GM18511 (cell line): ENCODE measurements at regions not wholly inside any gene's neighbourhood (a gene's known extent, or its start where the extent isn't known, plus 50 kb on each side); places are given as distances from the start of the nearest gene placed in this dataset.
"Not testable (repeated sequence)": the region's sequence is repeated elsewhere in the genome, so short reads cannot be mapped to it uniquely, and the experiment has no call there.

Experiments
- ATAC-seq: cut with Tn5 transposase; IDR thresholded peaks from one replicate; pipeline ENCODE4 v1.9.1; 2021; ENCODE audit warnings: mild to moderate bottlenecking, moderate library complexity; ENCODE audit not compliant: unreplicated experiment

DNA sequence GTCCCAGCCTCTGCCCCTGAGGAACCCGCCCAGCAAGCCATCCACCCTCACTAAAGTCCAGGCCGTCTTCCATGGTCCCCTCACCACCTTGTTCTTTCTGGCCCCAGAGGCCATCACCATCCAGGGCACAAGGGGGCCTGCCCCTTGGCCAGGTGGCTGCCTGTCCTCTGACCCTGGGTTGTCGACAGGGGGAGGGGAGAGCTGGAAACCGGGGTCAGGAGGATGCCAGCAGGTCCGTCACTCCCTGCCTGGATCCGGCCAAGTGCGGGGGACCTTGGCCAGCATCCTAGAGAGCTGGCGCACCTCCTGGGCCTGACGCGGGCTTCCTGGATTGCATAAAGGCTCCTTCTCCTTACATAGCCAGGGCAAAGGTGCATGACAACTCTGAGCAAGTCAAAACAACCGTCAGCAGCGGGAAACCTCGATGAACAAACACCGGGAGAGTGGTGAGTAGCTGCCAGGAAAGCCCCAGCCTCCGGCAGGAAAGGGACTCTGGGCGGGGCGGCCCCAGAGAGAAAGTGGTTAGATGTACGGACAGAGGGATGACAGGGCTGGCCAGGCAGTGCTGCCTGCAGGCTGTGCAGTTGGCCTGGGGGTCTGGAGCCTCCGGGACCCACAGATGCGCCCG lies 4461.2 kb upstream of the TPTE start:
- ATAC-seq = not testable (repeated sequence)

DNA sequence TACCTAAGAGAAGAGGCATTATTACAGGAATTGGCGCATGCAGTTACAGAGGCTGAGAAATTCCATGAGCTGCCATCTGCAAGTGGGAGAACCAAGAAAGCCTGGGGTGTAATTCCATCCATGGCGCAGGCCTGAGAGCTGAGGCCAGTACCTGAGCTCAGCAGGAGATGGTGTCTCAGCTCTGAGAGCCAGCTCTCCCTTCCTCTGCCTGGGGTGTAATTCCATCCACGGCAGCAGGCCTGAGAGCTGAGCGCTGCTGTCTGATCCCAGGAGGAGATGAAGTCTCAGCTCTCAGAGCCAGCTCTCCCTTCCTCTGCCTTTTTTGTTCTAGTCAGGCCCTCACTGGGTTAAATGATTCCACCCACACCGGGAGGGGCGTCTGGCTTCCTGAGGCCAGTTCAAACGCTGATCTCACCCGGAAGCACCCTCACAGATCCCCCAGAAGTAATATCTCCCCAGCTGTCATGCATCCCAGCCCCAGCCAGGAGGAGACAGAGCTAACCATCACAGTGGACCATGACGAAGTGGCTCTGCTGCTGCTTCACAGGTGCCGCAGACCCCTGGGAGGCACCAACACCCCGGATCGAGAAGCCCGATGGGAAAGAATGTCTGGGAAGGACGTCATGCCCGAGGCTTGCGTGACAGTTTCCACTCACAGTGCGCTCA lies 4454.9 kb upstream of the TPTE start:
- ATAC-seq = not testable (repeated sequence)

DNA sequence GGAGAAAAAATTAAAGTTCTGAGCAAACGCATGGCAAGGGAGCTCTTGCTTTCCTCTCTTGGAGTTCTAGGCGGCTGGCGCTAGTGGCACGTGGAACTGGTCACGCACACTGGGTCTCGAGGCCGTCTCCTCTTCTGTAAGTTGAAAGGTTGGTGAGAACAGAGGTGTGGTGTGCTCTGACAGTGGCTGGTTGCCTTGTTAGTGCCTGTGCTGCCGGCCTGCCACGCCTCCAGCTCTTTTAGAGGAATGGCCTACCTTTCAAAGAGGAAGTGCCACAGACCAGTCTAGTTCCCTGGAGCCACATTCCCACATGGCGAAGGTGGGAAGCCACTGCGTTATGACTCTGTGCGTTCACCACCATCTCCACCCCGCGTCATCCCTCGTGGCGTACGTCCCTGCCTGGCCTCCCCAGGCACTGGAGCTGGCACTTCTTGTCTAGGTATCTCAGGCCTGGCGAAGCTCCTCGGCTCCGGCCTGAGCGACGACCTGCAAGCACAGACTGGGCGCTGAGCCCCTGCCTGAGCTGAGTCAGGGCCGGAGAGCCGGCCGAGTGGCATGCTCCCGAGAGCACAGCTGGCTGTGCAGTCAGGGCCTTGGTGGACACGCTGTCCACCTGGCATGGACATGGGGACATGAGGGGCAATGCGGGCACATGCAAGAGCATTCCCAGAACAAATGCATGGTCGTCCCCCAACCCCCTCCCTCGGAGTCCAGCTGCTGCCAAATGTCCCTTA lies 4453.1 kb upstream of the TPTE start:
- not testable (repeated sequence) for ATAC-seq

DNA sequence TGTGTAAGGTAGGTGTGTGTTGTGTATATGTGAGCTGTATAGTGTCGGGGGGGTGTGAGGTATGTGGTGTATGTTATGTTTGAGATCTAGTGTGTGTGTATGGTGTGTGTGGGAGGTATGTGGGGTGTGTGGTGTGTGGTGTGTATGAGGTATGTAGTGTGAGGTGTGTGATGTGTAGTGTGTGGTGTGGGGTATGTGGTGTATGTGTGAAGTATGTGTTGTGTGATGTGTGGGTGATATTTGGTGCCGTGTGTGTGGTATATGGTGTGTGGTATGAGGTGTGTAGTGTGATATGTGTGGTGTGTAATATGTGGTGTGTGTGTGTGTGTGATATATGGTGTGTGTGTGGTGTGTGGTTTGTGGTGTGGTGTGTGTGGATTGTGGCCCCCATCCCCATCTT lies 4451.2 kb upstream of the TPTE start:
- not testable (repeated sequence) for ATAC-seq

DNA sequence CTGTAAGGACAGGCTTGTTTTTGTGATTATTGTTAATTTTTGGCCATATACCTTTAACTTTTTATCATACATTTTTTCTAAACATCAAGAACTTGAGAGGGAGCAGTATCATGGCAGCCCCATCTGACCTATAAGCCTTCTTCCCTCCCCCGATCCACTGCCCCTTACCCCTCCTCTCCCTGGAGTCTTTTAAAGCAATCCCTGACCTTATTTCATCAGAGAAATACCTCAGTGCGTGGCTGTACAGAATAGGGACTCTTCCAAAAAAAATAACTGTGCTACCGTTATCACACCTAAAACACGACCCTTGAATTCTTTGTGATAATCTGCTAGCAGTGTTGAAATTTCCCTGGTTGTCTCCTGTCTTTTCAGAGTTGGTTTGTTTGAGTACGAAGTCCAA lies 4448.7 kb upstream of the TPTE start:
- not testable (repeated sequence) for ATAC-seq

DNA sequence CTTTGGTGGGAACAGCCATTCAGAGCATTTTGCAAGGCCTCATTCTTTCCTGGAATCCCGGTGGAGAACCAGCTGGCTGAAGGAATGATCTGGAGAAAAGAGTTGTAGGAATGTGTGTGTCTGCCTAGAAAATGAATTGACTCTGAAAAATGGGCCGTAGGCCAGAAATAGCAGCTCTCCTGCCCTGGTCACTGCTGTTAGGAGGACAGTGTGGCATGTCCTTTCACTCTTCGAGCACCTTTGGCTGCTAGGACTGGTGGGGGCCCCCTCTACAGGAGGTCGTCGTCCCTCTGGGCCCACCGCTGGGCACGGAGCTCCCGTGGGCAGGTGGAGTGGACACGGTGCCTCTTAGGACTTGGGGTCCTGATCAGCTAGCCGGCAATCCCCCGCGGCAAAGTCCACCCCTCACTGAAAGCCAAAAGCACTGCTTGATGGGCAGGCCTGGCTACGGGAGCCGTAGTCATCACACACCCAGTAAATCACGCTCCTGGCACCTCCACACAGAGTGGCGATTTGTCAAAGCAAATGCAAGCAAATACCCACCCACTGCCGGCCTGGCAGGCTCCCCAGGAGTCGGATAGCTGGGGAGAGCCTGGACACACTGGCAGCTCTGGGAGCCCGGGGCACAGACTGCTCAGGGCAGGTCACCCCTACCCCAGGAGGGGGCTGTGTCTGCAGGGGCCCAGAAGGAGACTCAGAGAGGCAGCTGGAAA lies 4447.2 kb upstream of the TPTE start:
- not testable (repeated sequence) for ATAC-seq

DNA sequence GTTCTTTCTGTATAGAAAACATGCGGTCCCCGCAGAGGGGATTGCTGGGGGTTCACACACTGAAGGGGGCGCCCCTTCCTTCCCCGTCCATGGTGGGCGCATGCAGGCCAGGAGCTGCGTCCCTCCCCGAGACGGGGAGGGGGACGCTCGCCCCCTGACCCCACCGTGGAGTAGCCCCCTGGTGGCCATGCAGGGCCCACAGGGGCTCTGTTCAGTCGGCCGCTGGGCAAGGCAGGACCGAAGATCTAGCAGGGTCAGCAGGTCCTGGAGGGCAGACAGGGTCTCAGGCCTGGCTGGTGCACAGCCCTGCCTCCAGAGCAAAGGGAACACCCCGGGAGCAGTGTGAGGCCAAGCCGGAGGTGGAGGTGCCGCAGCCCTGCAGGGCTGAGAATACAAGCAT lies 4446.4 kb upstream of the TPTE start:
- ATAC-seq = not testable (repeated sequence)

DNA sequence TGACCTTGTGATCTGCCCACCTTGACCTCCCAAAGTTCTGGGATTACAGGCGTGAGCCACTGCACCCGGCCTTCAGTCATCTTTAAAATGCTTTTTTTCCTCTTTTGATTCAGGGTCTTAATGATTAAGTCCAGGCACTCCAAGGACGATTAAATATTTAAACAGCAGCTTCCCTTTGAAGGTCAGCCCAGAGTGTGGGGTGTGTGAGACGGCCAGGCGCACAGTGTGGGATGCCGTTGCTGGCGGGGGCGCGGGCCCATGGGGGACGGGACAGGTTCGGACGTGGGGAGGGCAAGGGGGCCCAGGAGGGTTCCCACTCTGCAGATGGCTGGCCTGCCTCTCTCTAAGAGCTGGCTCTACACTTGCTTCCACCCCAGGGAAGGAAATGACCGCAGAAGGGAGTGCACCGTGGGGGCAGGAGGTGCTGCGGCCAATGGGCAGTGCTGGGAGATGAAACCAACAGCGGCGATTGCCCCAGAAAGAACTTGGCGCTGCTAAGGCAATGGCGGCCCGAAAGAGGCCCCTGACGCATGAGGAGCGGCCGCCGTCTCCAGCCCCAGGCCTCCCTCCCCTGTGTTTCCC lies 4445.7 kb upstream of the TPTE start:
- ATAC-seq = not testable (repeated sequence)

DNA sequence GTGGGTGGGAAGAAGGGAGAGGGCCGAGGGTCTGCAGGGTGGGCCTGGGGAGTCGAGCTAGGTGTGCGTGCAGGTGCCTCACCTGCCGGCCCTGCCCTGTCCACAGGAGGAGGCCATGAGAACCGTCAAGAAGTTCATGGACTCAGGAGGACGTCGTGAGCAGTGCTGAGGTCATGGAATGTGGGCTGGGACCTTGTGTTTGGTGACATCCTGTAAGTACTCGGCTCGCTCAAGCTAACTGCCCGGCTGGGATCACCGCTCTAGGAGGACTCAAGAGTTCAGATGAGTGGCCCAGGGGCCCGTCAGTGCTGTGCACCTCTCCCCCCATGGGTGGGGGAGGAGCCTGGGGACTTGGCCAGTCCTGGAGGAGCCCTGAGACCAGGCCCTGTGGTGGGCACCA lies 4444.0 kb upstream of the TPTE start:
- not testable (repeated sequence) for ATAC-seq

DNA sequence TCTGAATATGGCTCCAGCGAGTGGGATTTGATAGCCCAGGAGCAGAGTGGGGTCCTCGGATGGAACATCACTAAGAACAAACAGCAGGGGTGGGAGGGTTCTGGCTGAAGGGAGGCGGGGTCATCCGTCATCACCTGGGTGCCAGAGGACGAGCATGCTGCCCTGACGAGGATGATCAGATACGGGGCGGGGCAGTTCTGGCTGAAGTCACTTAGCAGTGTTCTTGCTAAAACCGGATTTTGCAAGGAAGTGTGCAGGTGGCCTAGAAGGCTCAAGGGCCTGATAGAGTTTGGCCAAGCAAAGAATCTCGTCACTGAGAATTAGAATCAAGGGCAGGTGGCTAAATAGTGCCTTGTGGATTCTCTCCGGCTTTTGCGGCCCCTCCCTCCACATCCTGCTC lies 4442.5 kb upstream of the TPTE start:
- ATAC-seq = not testable (repeated sequence)

DNA sequence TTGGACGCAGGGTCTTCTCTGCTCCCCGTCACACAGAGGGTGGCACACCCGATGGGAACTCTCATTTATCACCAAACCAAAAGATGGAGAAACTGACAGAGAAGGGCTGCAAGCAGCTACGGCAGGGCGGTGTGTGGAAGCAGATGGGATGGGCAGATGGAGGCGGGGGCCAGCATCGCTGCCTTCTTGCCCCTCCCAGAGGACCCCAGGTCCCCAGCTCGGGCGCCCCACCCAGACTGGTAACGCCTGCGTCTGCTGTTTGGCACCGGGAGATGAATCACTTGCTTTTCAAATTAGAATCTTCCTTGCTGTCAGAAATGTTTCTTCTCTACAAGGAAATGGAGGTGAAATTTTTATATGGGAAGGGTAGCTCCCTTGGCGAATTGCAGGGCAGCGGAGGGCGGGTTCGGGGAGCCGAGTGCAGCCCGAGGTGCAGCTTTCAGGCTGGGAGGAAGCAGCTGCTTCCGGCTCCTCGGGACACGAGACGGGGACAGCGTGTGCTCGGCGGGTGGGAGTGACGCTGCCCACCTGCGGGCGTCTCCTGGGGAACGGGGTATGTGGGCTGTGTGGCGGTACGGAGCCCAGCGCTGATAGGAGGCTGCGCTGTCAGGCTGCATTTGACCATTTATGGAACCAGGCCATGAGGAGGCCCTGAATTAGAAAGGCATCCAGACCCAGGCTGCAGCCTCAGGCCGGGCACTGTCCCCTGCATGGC lies 4440.3 kb upstream of the TPTE start:
- ATAC-seq = not testable (repeated sequence)

DNA sequence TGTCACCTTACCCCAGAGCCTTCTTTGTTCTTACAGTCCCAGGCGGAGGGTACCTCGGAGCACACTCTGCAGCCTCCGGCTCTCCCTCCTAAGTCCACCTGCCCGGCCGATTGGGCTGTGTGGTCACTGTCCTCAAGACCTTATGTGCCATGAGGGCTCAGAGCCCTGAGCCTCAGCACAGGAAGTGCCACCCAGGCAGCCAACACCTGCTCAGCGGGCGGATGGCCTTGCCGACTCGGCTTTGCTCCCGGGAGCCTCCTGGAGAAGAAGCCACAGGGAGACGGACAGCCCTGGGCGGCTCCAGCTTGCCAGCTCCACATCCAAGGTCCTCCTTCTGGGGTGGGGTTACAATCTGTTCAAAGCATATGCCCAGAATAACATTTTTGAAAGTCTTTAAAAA lies 4439.2 kb upstream of the TPTE start:
- ATAC-seq = not testable (repeated sequence)

DNA sequence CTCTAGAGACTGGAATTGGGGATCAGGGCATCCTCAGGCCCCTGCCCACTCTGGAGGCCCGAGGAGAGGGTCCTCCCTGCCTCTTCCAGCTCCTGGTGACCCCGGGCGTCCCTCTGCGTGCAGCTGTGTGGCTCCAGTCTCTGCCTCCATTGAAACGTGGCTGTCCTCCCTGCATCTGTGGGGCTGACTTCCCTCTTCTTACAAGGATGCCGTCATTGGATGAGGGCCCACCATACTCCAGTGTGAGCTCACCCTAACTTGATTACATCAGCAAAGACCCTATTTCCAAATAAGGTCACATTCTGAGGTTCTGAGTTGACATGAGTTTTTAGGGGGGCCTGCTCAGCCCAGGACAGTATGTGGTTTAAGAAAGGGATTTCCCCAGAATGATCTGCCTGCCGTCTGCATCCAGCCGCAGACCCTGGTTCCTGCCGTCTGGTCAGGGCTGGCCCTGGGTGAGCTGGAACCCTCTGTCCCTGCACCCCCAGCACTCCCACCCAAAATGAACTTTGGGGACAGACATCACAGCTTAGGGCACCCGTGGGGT lies 4437.7 kb upstream of the TPTE start:
- ATAC-seq = not testable (repeated sequence)

DNA sequence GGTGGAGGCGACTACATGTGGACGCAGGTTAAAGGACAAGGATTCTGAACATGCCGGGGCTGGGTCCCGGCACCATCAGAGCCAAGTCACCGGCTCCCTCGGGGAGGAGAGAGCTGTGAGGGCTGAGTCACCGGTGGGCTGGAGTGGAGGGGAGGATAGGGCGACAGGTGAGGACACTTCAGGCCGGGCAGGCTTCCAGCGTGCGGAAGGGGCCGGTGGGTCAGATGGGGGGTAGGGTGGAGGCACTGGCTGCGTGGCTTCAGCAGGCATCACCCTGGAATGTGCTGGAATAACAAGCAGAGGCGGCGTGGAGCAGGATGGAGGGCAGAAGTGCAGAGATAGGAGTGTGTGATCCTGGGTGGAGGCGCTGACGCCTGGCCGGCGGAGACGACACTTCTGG lies 4435.3 kb upstream of the TPTE start:
- ATAC-seq = not testable (repeated sequence)

DNA sequence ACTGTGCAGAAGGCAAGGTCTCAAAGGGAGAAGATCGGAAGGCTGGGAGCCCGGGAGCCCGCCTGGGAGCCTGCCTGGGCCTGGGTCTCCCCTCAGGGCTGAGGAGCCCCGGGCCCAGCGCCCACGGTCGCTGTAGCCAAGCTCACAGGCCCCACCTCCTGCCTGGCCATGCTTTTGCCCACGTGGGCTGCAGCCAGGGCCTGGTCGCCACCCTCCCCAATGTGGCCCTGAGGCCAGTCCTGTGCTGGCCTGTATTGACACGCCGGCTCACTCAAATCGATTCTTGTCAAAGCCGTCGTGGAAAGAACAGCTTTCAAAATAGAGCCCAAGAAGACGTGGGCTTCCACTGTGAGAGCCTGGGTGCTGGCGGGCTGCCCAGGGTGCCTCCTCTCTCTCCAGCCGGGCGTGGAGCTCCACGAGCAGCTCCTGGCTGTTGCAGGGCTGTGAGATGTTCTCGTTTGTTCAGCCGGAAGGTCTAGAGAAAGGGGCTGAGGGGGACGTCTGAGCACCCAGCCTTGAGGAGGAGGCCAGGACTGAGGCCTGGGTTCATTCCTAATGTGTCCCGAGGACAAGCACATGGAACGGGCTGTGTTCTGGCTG lies 4433.7 kb upstream of the TPTE start:
- ATAC-seq = not testable (repeated sequence)

DNA sequence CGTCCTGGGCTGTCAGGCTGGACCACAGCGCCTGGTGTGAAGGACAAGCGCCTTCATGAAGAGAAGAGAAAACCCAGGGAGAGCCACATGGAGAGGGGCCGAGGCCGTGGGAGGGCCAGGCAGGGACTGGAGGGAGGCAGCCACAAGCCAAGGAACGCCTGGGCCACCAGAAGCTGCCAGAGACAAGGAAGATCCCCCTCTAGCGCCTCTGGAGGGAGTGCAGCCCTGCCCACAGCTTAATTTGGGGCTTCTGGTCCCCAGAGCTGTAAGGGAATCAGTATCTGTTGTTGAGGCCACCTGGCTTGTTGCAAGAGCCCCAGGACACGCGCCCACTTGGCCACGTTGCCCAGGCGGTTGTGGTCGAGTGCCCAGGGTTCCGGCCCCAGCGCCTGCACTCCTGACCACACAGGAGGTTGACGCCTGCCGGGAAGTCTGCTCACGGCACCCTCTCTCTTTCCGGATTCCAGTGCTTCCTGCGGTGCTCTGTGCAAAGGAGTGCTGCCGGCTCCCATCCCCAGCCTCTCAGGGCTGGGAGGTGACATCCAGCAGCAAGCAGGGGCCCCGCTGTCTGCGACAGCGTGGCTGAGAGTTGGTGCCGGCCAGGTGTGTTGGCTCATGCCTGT lies 4431.0 kb upstream of the TPTE start:
- ATAC-seq = not testable (repeated sequence)

DNA sequence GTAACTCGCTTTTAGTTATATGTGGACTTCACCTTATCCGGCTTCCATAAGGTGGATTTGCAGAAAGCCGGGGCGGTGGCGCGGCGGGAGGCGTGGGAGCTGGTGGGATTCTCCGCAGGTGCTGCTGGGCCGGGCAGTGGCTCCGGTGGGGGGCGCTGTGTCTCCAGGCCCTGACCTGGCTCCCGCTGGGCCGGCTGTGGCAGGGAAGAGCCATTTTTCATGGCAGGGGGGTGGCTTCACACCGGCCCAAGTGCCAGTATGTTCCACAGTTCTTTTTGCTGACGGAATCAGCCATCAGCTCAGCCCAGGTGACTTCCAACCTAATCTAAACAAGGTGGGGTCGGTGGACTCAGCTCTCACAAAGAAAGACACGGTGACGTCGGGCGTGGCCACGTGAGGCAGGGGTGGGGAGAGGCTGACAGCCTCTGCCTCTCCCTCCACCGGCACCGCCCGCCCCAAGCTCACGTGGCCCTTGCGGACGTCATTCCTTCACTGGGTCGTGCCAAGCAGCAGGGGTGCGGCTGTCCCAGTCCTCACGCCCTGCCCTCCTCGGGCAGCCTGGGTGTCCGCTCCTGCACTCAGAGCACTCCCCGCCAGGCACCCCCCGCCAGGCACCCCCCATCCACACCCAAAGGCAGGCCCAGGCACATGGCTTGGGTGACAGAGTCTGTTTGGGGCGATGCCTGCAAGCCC lies 4429.9 kb upstream of the TPTE start:
- not testable (repeated sequence) for ATAC-seq

DNA sequence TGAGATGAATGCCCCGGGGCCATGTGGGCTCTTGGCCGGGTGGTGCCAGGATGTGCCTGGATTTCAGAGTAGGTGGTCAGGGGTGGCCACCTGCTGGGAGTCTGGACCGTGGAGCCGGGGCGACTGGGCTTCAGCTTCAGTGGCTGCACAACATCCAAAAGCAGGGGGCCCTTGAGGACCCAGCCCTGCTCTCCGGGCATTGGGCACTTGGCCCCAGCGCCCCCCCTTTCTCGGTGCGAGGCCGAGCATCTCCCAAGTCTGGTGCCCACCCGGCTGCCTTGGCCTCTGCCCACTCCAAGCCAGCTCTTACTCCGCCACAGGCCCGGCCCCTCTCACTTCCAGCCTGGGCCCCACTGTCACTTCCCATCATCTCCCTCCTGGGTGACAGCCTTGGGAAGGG lies 4429.0 kb upstream of the TPTE start:
- ATAC-seq = not testable (repeated sequence)

DNA sequence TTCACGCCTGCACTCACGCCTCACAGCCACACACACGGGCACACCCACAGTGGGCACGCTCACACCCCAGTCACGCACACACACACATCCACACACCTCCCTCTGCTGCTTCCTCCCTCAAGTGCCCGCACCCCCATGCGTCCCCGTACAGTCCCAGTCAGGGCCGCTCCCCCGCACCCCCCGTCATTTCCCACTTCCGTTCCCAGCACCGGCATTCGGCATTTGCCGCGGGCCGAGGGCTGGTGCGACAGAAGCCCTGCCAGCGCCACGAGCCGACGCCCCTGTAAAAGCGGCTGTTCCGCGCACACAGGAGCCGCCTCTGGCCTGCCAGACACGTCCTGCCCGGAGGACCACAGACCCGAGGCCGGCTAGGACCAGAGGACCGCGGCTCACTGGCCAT lies 4428.0 kb upstream of the TPTE start:
- ATAC-seq = not testable (repeated sequence)
